H9 (cell line): ENCODE measurements at regions not wholly inside any gene's neighbourhood (a gene's known extent, or its start where the extent isn't known, plus 50 kb on each side); places are given as distances from the start of the nearest gene placed in this dataset.
A peak's percentile ranks its signal among the peaks of the same experiment; 100 is the strongest.

Experiments used
- DNase-seq: peaks from one replicate; pipeline ENCODE4 v3.0.0-alpha.2; 2017
- H2AFZ ChIP-seq: one replicate; pipeline ENCODE4 v1.6.1; 2013; ENCODE audit warnings: mild to moderate bottlenecking, low read length, control low read depth, moderate library complexity
- H2AK5ac ChIP-seq: 2 replicates; pipeline ENCODE4 v1.6.1; 2013; ENCODE audit warnings: low read length, control low read depth, mixed read lengths; ENCODE audit not compliant: insufficient read length
- H2BK120ac ChIP-seq: one replicate; pipeline ENCODE4 v1.6.1; 2013; ENCODE audit warnings: low read depth, mild to moderate bottlenecking, low read length, control low read depth, inconsistent platforms; ENCODE audit not compliant: poor library complexity, severe bottlenecking
- H2BK12ac ChIP-seq: 2 replicates; pipeline ENCODE4 v1.6.1; 2013; ENCODE audit warnings: low read length, control low read depth, mixed read lengths, low read depth; ENCODE audit not compliant: insufficient read length
- H2BK15ac ChIP-seq: 2 replicates; pipeline ENCODE4 v1.6.1; 2013; ENCODE audit warnings: low read depth, low read length, control low read depth
- H2BK20ac ChIP-seq: one replicate; pipeline ENCODE4 v1.6.1; 2013; ENCODE audit warnings: low read depth, mild to moderate bottlenecking, low read length, control low read depth, inconsistent platforms; ENCODE audit not compliant: poor library complexity, severe bottlenecking
- H2BK5ac ChIP-seq: 2 replicates; pipeline ENCODE4 v1.6.1; 2013; ENCODE audit warnings: low read length, control low read depth, mixed read lengths; ENCODE audit not compliant: insufficient read length
- H3K14ac ChIP-seq: 2 replicates; pipeline ENCODE4 v1.6.1; 2013; ENCODE audit warnings: low read length, control low read depth; ENCODE audit not compliant: insufficient read depth
- H3K18ac ChIP-seq: 2 replicates; pipeline ENCODE4 v1.6.1; 2013; ENCODE audit warnings: low read depth, mild to moderate bottlenecking, mixed read lengths, low read length, control low read depth; ENCODE audit not compliant: insufficient read length
- H3K23ac ChIP-seq: 2 replicates; pipeline ENCODE4 v1.6.1; 2013; ENCODE audit warnings: low read length, control low read depth, mixed read lengths, low read depth; ENCODE audit not compliant: insufficient read length
- H3K23me2 ChIP-seq: 2 replicates; pipeline ENCODE4 v1.6.1; 2013; ENCODE audit warnings: low read depth, mild to moderate bottlenecking, mixed read lengths, low read length, control low read depth; ENCODE audit not compliant: insufficient read length, poor library complexity, severe bottlenecking
- H3K27ac ChIP-seq: 2 replicates; pipeline ENCODE4 v1.5.1; 2013; ENCODE audit warnings: low read length, control low read depth, mixed read lengths, low read depth; ENCODE audit not compliant: insufficient read length
- H3K27me3 ChIP-seq: 2 replicates; pipeline ENCODE4 v1.6.1; 2013; ENCODE audit warnings: low read length, control low read depth, inconsistent platforms; ENCODE audit not compliant: insufficient read depth
- H3K4ac ChIP-seq: 2 replicates; pipeline ENCODE4 v1.6.1; 2013; ENCODE audit warnings: low read depth, mild to moderate bottlenecking, control low read depth, inconsistent platforms, low read length, moderate library complexity
- H3K4me1 ChIP-seq: 2 replicates; pipeline ENCODE4 v1.6.1; 2013; ENCODE audit warnings: low read length, control low read depth, inconsistent platforms; ENCODE audit not compliant: insufficient read depth
- H3K4me2 ChIP-seq: 2 replicates; pipeline ENCODE4 v1.6.1; 2013; ENCODE audit warnings: low read length, control low read depth, mixed read lengths; ENCODE audit not compliant: insufficient read length, insufficient read depth
- H3K56ac ChIP-seq: 2 replicates; pipeline ENCODE4 v1.6.1; 2013; ENCODE audit warnings: low read depth, mild to moderate bottlenecking, mixed read lengths, low read length, control low read depth; ENCODE audit not compliant: insufficient read length
- H3K79me1 ChIP-seq: 2 replicates; pipeline ENCODE4 v1.6.1; 2013; ENCODE audit warnings: low read depth, mild to moderate bottlenecking, moderate library complexity, low read length, control low read depth, inconsistent platforms; ENCODE audit not compliant: insufficient read depth, poor library complexity, severe bottlenecking
- H3K79me2 ChIP-seq: 2 replicates; pipeline ENCODE4 v1.6.1; 2013; ENCODE audit warnings: low read length, control low read depth, inconsistent platforms; ENCODE audit not compliant: insufficient read depth
- H3K9ac ChIP-seq: 2 replicates; pipeline ENCODE4 v1.6.1; 2013; ENCODE audit warnings: low read length, control low read depth, mixed read lengths; ENCODE audit not compliant: insufficient read length; ENCODE audit errors: extremely low read depth
- H3K9me3 ChIP-seq: one replicate; pipeline ENCODE4 v1.6.1; 2013; ENCODE audit warnings: low read depth, low read length, inconsistent platforms; ENCODE audit not compliant: control insufficient read depth
- H3T11ph ChIP-seq: one replicate; pipeline ENCODE4 v1.6.1; 2013; ENCODE audit warnings: mild to moderate bottlenecking, low read length, control low read depth, inconsistent platforms
- H4K20me1 ChIP-seq: one replicate; pipeline ENCODE4 v1.6.1; 2013; ENCODE audit not compliant: control insufficient read depth, insufficient read length, insufficient read depth
- H4K5ac ChIP-seq: 2 replicates; pipeline ENCODE4 v1.6.1; 2013; ENCODE audit warnings: low read depth, mild to moderate bottlenecking, mixed read lengths, low read length, control low read depth; ENCODE audit not compliant: insufficient read length
- H4K8ac ChIP-seq: replicated peaks from 2 replicates; pipeline ENCODE4 v1.6.1; 2013; ENCODE audit warnings: low read length, control low read depth, mixed read lengths, low read depth; ENCODE audit not compliant: insufficient read length
- H4K91ac ChIP-seq: 2 replicates; pipeline ENCODE4 v1.6.1; 2013; ENCODE audit warnings: low read depth, mild to moderate bottlenecking, moderate library complexity, mixed read lengths, low read length, control low read depth; ENCODE audit not compliant: insufficient read length
- H3K27ac Mint-ChIP-seq, 3 experiments: 2 replicates in 2 of 3; 3 replicates in 1 of 3; pipeline ENCODE4 v1.8.0; 2020 to 2021; ENCODE audit warnings: mixed read lengths in 3 of 3, mild to moderate bottlenecking in 1 of 3, moderate library complexity in 1 of 3
- H3K27me3 Mint-ChIP-seq: 2 replicates; pipeline ENCODE4 v1.8.0; 2021; ENCODE audit warnings: low read depth, mild to moderate bottlenecking, moderate library complexity, mixed read lengths
- H3K36me3 Mint-ChIP-seq, 3 experiments: 2 replicates in 2 of 3; 3 replicates in 1 of 3; pipeline ENCODE4 v1.8.0; 2020 to 2021; ENCODE audit warnings: low read depth in 3 of 3, mixed read lengths in 3 of 3; ENCODE audit not compliant: insufficient read depth in 1 of 3
- H3K4me1 Mint-ChIP-seq, 2 experiments: 2 replicates each; pipeline ENCODE4 v1.8.0; 2020; ENCODE audit warnings: mixed read lengths in 2 of 2
- H3K4me3 Mint-ChIP-seq, 2 experiments: 2 replicates in 1 of 2; 3 replicates in 1 of 2; pipeline ENCODE4 v1.8.0; 2020 to 2021; ENCODE audit warnings: mild to moderate bottlenecking in 2 of 2, mixed read lengths in 2 of 2, moderate library complexity in 1 of 2
- H3K9me3 Mint-ChIP-seq, 2 experiments: 2 replicates in 1 of 2; 3 replicates in 1 of 2; pipeline ENCODE4 v1.8.0; 2020; ENCODE audit warnings: mild to moderate bottlenecking in 2 of 2, mixed read lengths in 2 of 2, moderate library complexity in 1 of 2
- CTCF ChIP-seq: fragments of 200-600 bp; sonication (generic); conservative IDR thresholded peaks from 3 replicates; pipeline ENCODE4 v1.8.0; 2021; ENCODE audit warnings: antibody characterized with exemption, mild to moderate bottlenecking
- WGBS: extraction: QIAGEN DNeasy Blood & Tissue Kit; methylation state at CpG from one replicate; pipeline ENCODE4 v1.1.7; 2013; ENCODE audit warnings: missing lambda C conversion rate, low lambda C conversion rate, mixed read lengths; ENCODE audit not compliant: insufficient read length; ENCODE audit errors: extremely low coverage; 5-methylcytosine and 5-hydroxymethylcytosine counted together

- H2AK5ac ChIP-seq = no peak overlapping the region
- H4K8ac ChIP-seq = no peak overlapping the region
- no peak overlapping the region for H2BK20ac ChIP-seq
- no peaks in the 10 kb centered on the region for H3K79me2 ChIP-seq
- no peak overlapping the region for H2BK120ac ChIP-seq
- no peak overlapping the region for H4K91ac ChIP-seq
- Mint-ChIP-seq H3K27me3 (peaks cover 15% of the 10 kb centered on the region), H3K4me1 (peaks cover 3 to 10% of the 10 kb centered on the region in 2 experiments; a peak in 2 of 4 replicates), H3K27ac (no peak overlapping the region), H3K36me3 (no peaks in the 10 kb centered on the region), H3K9me3 (no peaks in the 10 kb centered on the region), H3K4me3 (no peak overlapping the region)
- H3K9me3 ChIP-seq = no peaks in the 10 kb centered on the region
- no peak overlapping the region for H3K23ac ChIP-seq
- H3K79me1 ChIP-seq = no peaks in the 10 kb centered on the region
- no peak overlapping the region for H2BK15ac ChIP-seq
- H3K14ac ChIP-seq = peak overlapping the region; percentile 43; the same call in 1 of the 2 replicates
- no CpG with 5 or more reads among the region's 8 CpGs for WGBS
- no peak overlapping the region for H3K27ac ChIP-seq
- H2AFZ ChIP-seq = no peak overlapping the region
- H4K5ac ChIP-seq = no peak overlapping the region
- no peak overlapping the region for H3K9ac ChIP-seq
- H4K20me1 ChIP-seq = no peaks in the 10 kb centered on the region
- no peaks in the 10 kb centered on the region for H3K23me2 ChIP-seq
- no peak for TF ChIP-seq CTCF
- no peaks in the 10 kb centered on the region for H3K4me1 ChIP-seq
- H2BK12ac ChIP-seq = no peak overlapping the region
- H3K18ac ChIP-seq = no peak overlapping the region
- no peak overlapping the region for H3K4me2 ChIP-seq
- no peak overlapping the region for H2BK5ac ChIP-seq
- H3K4ac ChIP-seq = no peak overlapping the region
- H3K56ac ChIP-seq = no peak overlapping the region
- DNase-seq = no peak
- H3K27me3 ChIP-seq = no peaks in the 10 kb centered on the region
- H3T11ph ChIP-seq = no peak overlapping the region
Observed at GRCh38 chr4:1543561-1543960, 137.3 kb upstream of the NKX1-1 start.
